ENCODE measurements at regions not wholly inside any gene's neighbourhood (a gene's known extent, or its start where the extent isn't known, plus 50 kb on each side); places are given as distances from the start of the nearest gene placed in this dataset.

DNA sequence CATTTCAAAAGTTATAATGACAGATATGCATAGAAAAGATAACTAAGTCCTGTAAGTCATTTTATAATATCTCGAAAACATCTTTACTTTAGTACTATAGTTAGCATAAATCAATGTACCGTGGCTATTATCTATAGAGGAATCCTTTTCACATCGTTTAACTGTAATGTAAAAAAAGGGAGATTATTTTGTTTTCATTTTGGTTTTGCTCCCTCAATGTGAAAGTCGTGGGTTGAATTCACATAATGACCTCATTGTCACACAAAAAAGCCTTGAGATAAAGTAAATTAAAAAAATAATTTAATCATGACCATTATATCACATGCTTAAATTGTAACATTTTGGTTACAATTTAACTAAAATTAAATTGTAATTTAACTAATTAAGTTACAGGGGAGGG, 560.5 kb upstream of the POT1 start:
- ChIA-PET CTCF (no interaction called here), POLR2A (no interaction called here)
- no peak for TF ChIP-seq FOXA1 (IDR thresholded peaks at IDR 0.05)
- no peak for TF ChIP-seq ARNT (IDR thresholded peaks at IDR 0.05)
- TF ChIP-seq LEF1 (IDR thresholded peaks at IDR 0.05; ENCODE audit: borderline replicate concordance), result no peak
- no peak for TF ChIP-seq SP1 (IDR thresholded peaks at IDR 0.05)
- TF ChIP-seq L3MBTL2 (conservative IDR thresholded peaks at IDR 0.05), result no peak
- no peak for TF ChIP-seq ELF4 (IDR thresholded peaks at IDR 0.05)
- TF ChIP-seq PKNOX1 (IDR thresholded peaks at IDR 0.05), result no peak
- TF ChIP-seq TARDBP (IDR thresholded peaks at IDR 0.05), result no peak
- no peak for TF ChIP-seq SUZ12 (IDR thresholded peaks at IDR 0.05)
- no peak for TF ChIP-seq FOXM1 (IDR thresholded peaks at IDR 0.05; ENCODE audit: borderline replicate concordance)
- no peak for DNase-seq (ENCODE audit: extremely low spot score)

GRCh38 chr7:125485223-125485622, 555.6 kb upstream of the POT1 start:
- TF ChIP-seq TARDBP (IDR thresholded peaks at IDR 0.05) (no peak), NFRKB (IDR thresholded peaks at IDR 0.05) (no peak), HDGF (IDR thresholded peaks at IDR 0.05; ENCODE audit: borderline replicate concordance) (no peak), ELF4 (IDR thresholded peaks at IDR 0.05) (no peak), ZNF384 (IDR thresholded peaks at IDR 0.05) (no peak), FOXM1 (IDR thresholded peaks at IDR 0.05; ENCODE audit: borderline replicate concordance) (no peak), PKNOX1 (IDR thresholded peaks at IDR 0.05) (no peak), SP1 (IDR thresholded peaks at IDR 0.05) (no peak), FOXK2 (IDR thresholded peaks at IDR 0.05) (no peak), SUZ12 (IDR thresholded peaks at IDR 0.05) (no peak), BHLHE40 (IDR thresholded peaks at IDR 0.05; ENCODE audit: borderline replicate concordance) (no peak), FOXA1 (IDR thresholded peaks at IDR 0.05) (no peak), L3MBTL2 (conservative IDR thresholded peaks at IDR 0.05) (no peak), ARNT (IDR thresholded peaks at IDR 0.05) (no peak), LEF1 (IDR thresholded peaks at IDR 0.05; ENCODE audit: borderline replicate concordance) (no peak), CTBP1 (IDR thresholded peaks at IDR 0.05; ENCODE audit: borderline replicate concordance) (no peak)
- ChIA-PET CTCF (no interaction called here), POLR2A (no interaction called here)
- DNase-seq (ENCODE audit: extremely low spot score), result no peak

GRCh38 chr7:125484755-125485154, 555.1 kb upstream of the POT1 start:
- TF ChIP-seq FOXM1 (IDR thresholded peaks at IDR 0.05; ENCODE audit: borderline replicate concordance), result no peak
- no peak for TF ChIP-seq ZNF384 (IDR thresholded peaks at IDR 0.05)
- TF ChIP-seq PKNOX1 (IDR thresholded peaks at IDR 0.05), result no peak
- no peak for TF ChIP-seq FOXK2 (IDR thresholded peaks at IDR 0.05)
- no peak for TF ChIP-seq NFRKB (IDR thresholded peaks at IDR 0.05)
- no peak for TF ChIP-seq ELF4 (IDR thresholded peaks at IDR 0.05)
- TF ChIP-seq ARNT (IDR thresholded peaks at IDR 0.05), result no peak
- TF ChIP-seq L3MBTL2 (conservative IDR thresholded peaks at IDR 0.05), result no peak
- POLR2A ChIA-PET, result no interaction called here
- CTCF ChIA-PET, result no interaction called here
- no peak for DNase-seq (ENCODE audit: extremely low spot score)

GRCh38 chr7:125481323-125481722, 551.7 kb upstream of the POT1 start:
- DNase-seq (ENCODE audit: extremely low spot score), result no peak
- ChIA-PET CTCF (no interaction called here), POLR2A (no interaction called here)
- TF ChIP-seq TARDBP (IDR thresholded peaks at IDR 0.05) (no peak), SP1 (IDR thresholded peaks at IDR 0.05) (no peak), FOXK2 (IDR thresholded peaks at IDR 0.05) (no peak), CTBP1 (IDR thresholded peaks at IDR 0.05; ENCODE audit: borderline replicate concordance) (no peak), NFRKB (IDR thresholded peaks at IDR 0.05) (no peak), FOXM1 (IDR thresholded peaks at IDR 0.05; ENCODE audit: borderline replicate concordance) (no peak), LEF1 (IDR thresholded peaks at IDR 0.05; ENCODE audit: borderline replicate concordance) (no peak), PKNOX1 (IDR thresholded peaks at IDR 0.05) (no peak), ELF4 (IDR thresholded peaks at IDR 0.05) (no peak), ARNT (IDR thresholded peaks at IDR 0.05) (no peak), SUZ12 (IDR thresholded peaks at IDR 0.05) (no peak), FOXA1 (IDR thresholded peaks at IDR 0.05) (no peak), L3MBTL2 (conservative IDR thresholded peaks at IDR 0.05) (no peak)

GRCh38 chr7:125480762-125481161, 551.1 kb upstream of the POT1 start:
- CTCF ChIA-PET, result no interaction called here
- TF ChIP-seq ZNF384 (IDR thresholded peaks at IDR 0.05), result no peak
- no peak for TF ChIP-seq ELF4 (IDR thresholded peaks at IDR 0.05)
- TF ChIP-seq TARDBP (IDR thresholded peaks at IDR 0.05), result no peak
- no peak for TF ChIP-seq CTBP1 (IDR thresholded peaks at IDR 0.05; ENCODE audit: borderline replicate concordance)
- TF ChIP-seq FOXM1 (IDR thresholded peaks at IDR 0.05; ENCODE audit: borderline replicate concordance), result no peak
- no peak for TF ChIP-seq FOXA1 (IDR thresholded peaks at IDR 0.05)
- no peak for TF ChIP-seq ARNT (IDR thresholded peaks at IDR 0.05)
- TF ChIP-seq BHLHE40 (IDR thresholded peaks at IDR 0.05; ENCODE audit: borderline replicate concordance), result no peak
- TF ChIP-seq PKNOX1 (IDR thresholded peaks at IDR 0.05), result no peak
- TF ChIP-seq HDGF (IDR thresholded peaks at IDR 0.05; ENCODE audit: borderline replicate concordance), result no peak
- TF ChIP-seq NFRKB (IDR thresholded peaks at IDR 0.05), result no peak
- TF ChIP-seq SP1 (IDR thresholded peaks at IDR 0.05), result no peak
- TF ChIP-seq FOXK2 (IDR thresholded peaks at IDR 0.05), result no peak
- no peak for TF ChIP-seq SUZ12 (IDR thresholded peaks at IDR 0.05)
- no peak for TF ChIP-seq L3MBTL2 (conservative IDR thresholded peaks at IDR 0.05)
- TF ChIP-seq LEF1 (IDR thresholded peaks at IDR 0.05; ENCODE audit: borderline replicate concordance), result no peak
- POLR2A ChIA-PET, result no interaction called here
- DNase-seq (ENCODE audit: extremely low spot score), result no peak

All from HEK293T (cell line).